Stomach (tissue), 8 donors: ENCODE measurements at regions not wholly inside any gene's neighbourhood (a gene's known extent, or its start where the extent isn't known, plus 50 kb on each side); places are given as distances from the start of the nearest gene placed in this dataset.

Source experiments
- DNase-seq, 2 donors: peaks; one replicate each; pipeline versions ENCODE4 v3.0.0 to v3.0.0-alpha.2; 2013 to 2019
- H3K27ac ChIP-seq, 5 donors: fragments of 200-600 bp in 4 of 5; sonication (generic) in 4 of 5; one replicate each; pipeline ENCODE4 v1.5.1; 2013 to 2019; ENCODE audit warnings: mild to moderate bottlenecking in 1 of 5, moderate library complexity in 1 of 5
- H3K27me3 ChIP-seq, 3 donors: fragments of 200-600 bp; sonication (generic); one replicate each; pipeline ENCODE4 v1.5.1; 2017 to 2019; ENCODE audit warnings: mixed run types in 1 of 3
- H3K36me3 ChIP-seq, 4 donors: fragments of 200-600 bp; sonication (generic); 1 replicate in 3 of 4; 2 replicates in 1 of 4; pipeline ENCODE4 v1.5.1; 2016 to 2019
- H3K4me1 ChIP-seq, 4 donors: fragments of 200-600 bp; sonication (generic); one replicate each; pipeline ENCODE4 v1.5.1; 2016 to 2019
- H3K4me3 ChIP-seq, 4 donors: fragments of 200-600 bp; sonication (generic) in 3 of 4; one replicate each; pipeline ENCODE4 v1.5.1; 2016 to 2019; ENCODE audit warnings: mild to moderate bottlenecking in 1 of 4
- H3K9me3 ChIP-seq, 4 donors: fragments of 200-600 bp; sonication (generic); one replicate each; pipeline ENCODE4 v1.5.1; 2016 to 2019
- EP300 ChIP-seq: sonication (generic); formaldehyde crosslinking; IDR thresholded peaks from one replicate; pipeline ENCODE4 v1.6.1; 2017; ENCODE audit warnings: antibody characterized with exemption
- POLR2A ChIP-seq, 4 donors: fragments of 450-650 bp; IDR thresholded peaks; one replicate each; pipeline ENCODE4 v1.6.1; 2016; ENCODE audit warnings: antibody characterized with exemption in 4 of 4, control low read depth in 2 of 4, mild to moderate bottlenecking in 1 of 4, moderate library complexity in 1 of 4
- POLR2AphosphoS5 ChIP-seq, 3 donors: sonication (generic); formaldehyde crosslinking; IDR thresholded peaks; one replicate each; pipeline ENCODE4 v1.6.1; 2016; ENCODE audit warnings: antibody characterized with exemption in 3 of 3
- WGBS, 5 donors: extraction: QIAGEN DNeasy Blood & Tissue Kit in 3 of 5; methylation state at CpG; one replicate each; pipeline versions ENCODE4 v1.1.5 to v1.1.7; 2013 to 2018; 5-methylcytosine and 5-hydroxymethylcytosine counted together
- intact Hi-C: fragments of 100-400 bp; cut with DNase I; formaldehyde crosslinking; loops from one replicate; pipeline ENCODE4 v1.15.1; 2023; ENCODE audit warnings: low total_unique reads
- TF ChIP-seq, protein P1 (sequence below), 7 experiments: fragments of 450-650 bp in 4 of 7; fragments of 200-600 bp in 3 of 7; sonication (generic) in 3 of 7; IDR thresholded peaks; one replicate each; pipeline ENCODE4 v1.5.1; 2016 to 2019; ENCODE audit warnings: antibody characterized with exemption in 7 of 7, control low read depth in 2 of 7, mild to moderate bottlenecking in 1 of 7
- donor health status: healthy with polysubstance abuse.
- donor health status: Bipolar disorder and iron deficiency.
- donor health status: healthy.

DNA sequence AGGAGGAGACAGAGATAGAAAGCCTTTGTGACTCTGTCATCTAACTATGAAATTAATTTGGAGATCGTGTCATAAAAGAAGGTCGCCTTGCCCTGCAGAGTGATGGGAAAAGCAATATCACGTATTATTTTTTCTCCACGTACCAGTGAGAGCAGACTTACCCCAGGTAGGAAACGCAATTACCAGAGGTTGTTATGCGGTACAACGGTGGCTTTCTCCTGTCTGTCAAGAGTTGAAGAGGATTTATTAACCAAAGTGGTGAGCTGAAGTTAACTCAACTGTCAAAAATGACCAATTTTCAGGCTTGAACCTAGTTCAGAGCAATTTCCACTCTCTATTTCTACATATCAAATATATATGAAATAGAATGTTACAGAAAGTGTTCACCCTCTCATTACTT lies 282.6 kb upstream of the PFKP start:
- TF ChIP-seq, protein P1, sequence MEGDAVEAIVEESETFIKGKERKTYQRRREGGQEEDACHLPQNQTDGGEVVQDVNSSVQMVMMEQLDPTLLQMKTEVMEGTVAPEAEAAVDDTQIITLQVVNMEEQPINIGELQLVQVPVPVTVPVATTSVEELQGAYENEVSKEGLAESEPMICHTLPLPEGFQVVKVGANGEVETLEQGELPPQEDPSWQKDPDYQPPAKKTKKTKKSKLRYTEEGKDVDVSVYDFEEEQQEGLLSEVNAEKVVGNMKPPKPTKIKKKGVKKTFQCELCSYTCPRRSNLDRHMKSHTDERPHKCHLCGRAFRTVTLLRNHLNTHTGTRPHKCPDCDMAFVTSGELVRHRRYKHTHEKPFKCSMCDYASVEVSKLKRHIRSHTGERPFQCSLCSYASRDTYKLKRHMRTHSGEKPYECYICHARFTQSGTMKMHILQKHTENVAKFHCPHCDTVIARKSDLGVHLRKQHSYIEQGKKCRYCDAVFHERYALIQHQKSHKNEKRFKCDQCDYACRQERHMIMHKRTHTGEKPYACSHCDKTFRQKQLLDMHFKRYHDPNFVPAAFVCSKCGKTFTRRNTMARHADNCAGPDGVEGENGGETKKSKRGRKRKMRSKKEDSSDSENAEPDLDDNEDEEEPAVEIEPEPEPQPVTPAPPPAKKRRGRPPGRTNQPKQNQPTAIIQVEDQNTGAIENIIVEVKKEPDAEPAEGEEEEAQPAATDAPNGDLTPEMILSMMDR (IDR thresholded peaks at IDR 0.05), result no peak
- TF ChIP-seq EP300 (no peak), POLR2A (IDR thresholded peaks at IDR 0.05) (no peak), POLR2AphosphoS5 (IDR thresholded peaks at IDR 0.05) (no peak)
- intact Hi-C loops, result no loop called here
- 90 to 94% (median 92%) methylated on average over 7 of the region's 7 CpGs for WGBS, 5 donors

DNA sequence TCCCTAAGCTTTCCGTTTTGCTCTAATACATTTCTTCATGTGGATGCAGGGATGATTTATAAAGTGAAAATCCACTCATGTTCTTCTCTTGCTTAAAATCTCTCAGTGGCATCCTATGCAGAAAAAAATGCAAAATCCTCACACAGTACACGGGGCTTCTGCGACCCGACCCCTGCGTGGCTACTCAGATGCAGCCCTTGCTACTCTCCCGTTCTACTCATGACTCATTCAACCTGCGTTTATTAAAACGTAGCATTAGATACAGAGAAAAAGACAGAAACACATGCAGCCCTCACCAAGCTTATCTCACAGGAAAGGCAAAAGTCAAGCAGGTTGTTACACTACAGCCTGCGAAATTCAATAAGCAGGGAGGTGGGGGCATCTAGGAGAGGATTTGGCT lies 284.4 kb upstream of the PFKP start:
- no peaks in the 10 kb centered on the region for H3K9me3 ChIP-seq
- intact Hi-C loops, result no loop called here
- no peaks in the 10 kb centered on the region for H3K4me1 ChIP-seq
- no peak for TF ChIP-seq POLR2A (IDR thresholded peaks at IDR 0.05)
- TF ChIP-seq EP300, result no peak
- TF ChIP-seq, protein P1 (IDR thresholded peaks at IDR 0.05), result no peak
- TF ChIP-seq POLR2AphosphoS5 (IDR thresholded peaks at IDR 0.05), result no peak
- H3K4me3 ChIP-seq, result no peak overlapping the region
- H3K27me3 ChIP-seq, result peaks cover 0 to 16% (median 0%) of the 10 kb centered on the region in 3 donors
- WGBS, 5 donors, result 59 to 71% (median 62%) methylated on average over 9 of the region's 9 CpGs
- DNase-seq, result no peak
- no peaks in the 10 kb centered on the region for H3K36me3 ChIP-seq
- no peak overlapping the region for H3K27ac ChIP-seq

More for the DNA sequence above, 282.6 kb upstream of the PFKP start:
- no peak overlapping the region for H3K4me3 ChIP-seq
- H3K36me3 ChIP-seq, result no peaks in the 10 kb centered on the region
- H3K27ac ChIP-seq, result no peak overlapping the region
- no peaks in the 10 kb centered on the region for H3K4me1 ChIP-seq
- no peak for DNase-seq
- peaks cover 0 to 23% (median 0%) of the 10 kb centered on the region in 3 donors for H3K27me3 ChIP-seq
- no peaks in the 10 kb centered on the region for H3K9me3 ChIP-seq

DNA sequence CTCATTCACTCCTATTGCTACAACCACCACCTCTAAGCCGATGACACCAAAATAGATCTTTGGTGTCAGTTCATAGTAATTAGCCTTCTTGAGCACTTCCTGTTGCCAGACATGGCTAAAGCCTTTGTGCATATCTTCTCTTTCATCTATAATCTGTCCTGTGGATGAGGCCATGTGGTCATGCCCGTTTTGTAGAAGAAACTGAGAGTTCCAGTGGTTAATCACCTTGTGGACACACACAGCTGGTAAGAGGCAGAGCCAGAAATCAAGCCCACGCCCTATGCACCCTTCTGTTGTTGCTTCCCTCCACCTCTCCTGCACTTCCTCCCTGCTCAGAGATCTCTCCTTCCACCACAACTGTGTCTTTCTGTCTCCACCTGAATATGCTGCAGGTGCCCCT lies 285.1 kb upstream of the PFKP start:
- no peak overlapping the region for H3K4me3 ChIP-seq
- TF ChIP-seq POLR2AphosphoS5 (IDR thresholded peaks at IDR 0.05) (no peak), POLR2A (IDR thresholded peaks at IDR 0.05) (no peak), EP300 (no peak)
- TF ChIP-seq, protein P1 (IDR thresholded peaks at IDR 0.05), result no peak
- peaks cover 0 to 16% (median 0%) of the 10 kb centered on the region in 3 donors for H3K27me3 ChIP-seq
- no peaks in the 10 kb centered on the region for H3K36me3 ChIP-seq
- no peak overlapping the region for H3K27ac ChIP-seq
- WGBS, 5 donors, result 52 to 65% (median 62%) methylated on average over 3 of the region's 3 CpGs
- H3K4me1 ChIP-seq, result no peaks in the 10 kb centered on the region
- intact Hi-C loops, result no loop called here
- no peak for DNase-seq
- H3K9me3 ChIP-seq, result no peaks in the 10 kb centered on the region

- Histone ChIP-seq H3K9me3 (peaks cover 0 to under 1% (median 0%) of the 10 kb centered on the region in 4 donors), H3K27me3 (peaks cover 0 to 19% (median 3%) of the 10 kb centered on the region in 3 donors), H3K4me3 (no peak overlapping the region), H3K36me3 (no peaks in the 10 kb centered on the region), H3K27ac (no peak overlapping the region), H3K4me1 (no peaks in the 10 kb centered on the region)
- intact Hi-C loops, result no loop called here
- no peak for TF ChIP-seq POLR2AphosphoS5 (IDR thresholded peaks at IDR 0.05)
- TF ChIP-seq POLR2A (IDR thresholded peaks at IDR 0.05), result no peak
- no peak for TF ChIP-seq EP300
- TF ChIP-seq, protein P1 (IDR thresholded peaks at IDR 0.05), result no peak
- no peak for DNase-seq
- WGBS, 5 donors, result 57 to 69% (median 61%) methylated on average over 5 of the region's 5 CpGs
Measured at GRCh38 chr10:2777666-2778355, 289.5 kb upstream of the PFKP start.
